Fibroblast of skin of left quadriceps (primary cell): ENCODE measurements at regions not wholly inside any gene's neighbourhood (a gene's known extent, or its start where the extent isn't known, plus 50 kb on each side); places are given as distances from the start of the nearest gene placed in this dataset.
"Not testable (repeated sequence)": the region's sequence is repeated elsewhere in the genome, so short reads cannot be mapped to it uniquely, and the experiment has no call there.

Source experiments
- DNase-seq, 2 experiments: peaks; one replicate each; pipeline ENCODE4 v3.0.0-alpha.2; 2013; ENCODE audit warnings: low read depth in 2 of 2

- DNase-seq = no peak
These were observed 711.2 kb upstream of the SALL3 start for GRCh38 chr18:78268226-78268988.

- DNase-seq = no peak
These were observed 707.8 kb upstream of the SALL3 start for GRCh38 chr18:78271790-78272189.

- no peak for DNase-seq
These were observed 705.7 kb upstream of the SALL3 start for GRCh38 chr18:78273876-78274275.

- DNase-seq = not testable (repeated sequence)
These were observed 696.2 kb upstream of the SALL3 start for GRCh38 chr18:78283425-78283824.

GRCh38 chr18:78292618-78293380, 686.8 kb upstream of the SALL3 start:
- no peak for DNase-seq

- no peak for DNase-seq
These were observed 686.1 kb upstream of the SALL3 start for GRCh38 chr18:78293540-78293939.

- no peak for DNase-seq
These were observed 685.6 kb upstream of the SALL3 start for GRCh38 chr18:78293940-78294541.

GRCh38 chr18:78295262-78295661, 684.4 kb upstream of the SALL3 start:
- DNase-seq = no peak

GRCh38 chr18:78296166-78296565, 683.5 kb upstream of the SALL3 start:
- DNase-seq = no peak

GRCh38 chr18:78297048-78297447, 682.6 kb upstream of the SALL3 start:
- DNase-seq = no peak

GRCh38 chr18:78303519-78304191, 676.0 kb upstream of the SALL3 start:
- no peak for DNase-seq

- no peak for DNase-seq
These were observed 675.1 kb upstream of the SALL3 start for GRCh38 chr18:78304192-78305164.

- no peak for DNase-seq
These were observed 673.8 kb upstream of the SALL3 start for GRCh38 chr18:78305789-78306188.

GRCh38 chr18:78309307-78309706, 670.3 kb upstream of the SALL3 start:
- DNase-seq = no peak

- no peak for DNase-seq
These were observed 669.7 kb upstream of the SALL3 start for GRCh38 chr18:78309924-78310323.

GRCh38 chr18:78319264-78319663, 660.4 kb upstream of the SALL3 start:
- no peak for DNase-seq

GRCh38 chr18:78319961-78320360, 659.7 kb upstream of the SALL3 start:
- no peak for DNase-seq

GRCh38 chr18:78321402-78321801, 658.2 kb upstream of the SALL3 start:
- DNase-seq = no peak

GRCh38 chr18:78323453-78324197, 656.0 kb upstream of the SALL3 start:
- no peak for DNase-seq

- DNase-seq = no peak
These were observed 652.0 kb upstream of the SALL3 start for GRCh38 chr18:78327643-78328042.
